ENCODE measurements at regions not wholly inside any gene's neighbourhood (a gene's known extent, or its start where the extent isn't known, plus 50 kb on each side); places are given as distances from the start of the nearest gene placed in this dataset.

DNA sequence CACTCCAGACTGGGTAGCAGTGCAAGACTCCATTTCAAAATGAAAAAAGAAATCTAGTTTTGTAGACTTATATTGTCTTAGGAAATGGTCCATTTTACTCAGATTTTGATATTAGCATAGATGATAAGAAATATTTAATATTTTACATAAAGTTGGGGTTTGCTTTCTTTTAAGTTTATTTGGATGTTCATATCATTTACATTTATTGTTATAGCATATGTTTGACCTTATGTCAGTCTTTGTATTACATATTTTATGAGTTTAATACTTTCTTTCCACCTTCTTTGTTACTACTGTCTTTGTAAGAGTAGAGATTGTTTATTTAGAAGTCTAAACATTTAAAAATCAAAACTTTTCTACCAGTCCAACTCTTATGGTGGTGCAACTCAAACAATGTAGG lies 162.7 kb upstream of the OTX2 start:
- TF ChIP-seq ZNF416 (CRISPR knock-in tag; IDR thresholded peaks at IDR 0.05) (no peak), ELF4 (CRISPR knock-in tag; IDR thresholded peaks at IDR 0.05; ENCODE audit: low read depth) (no peak), RELA (CRISPR knock-in tag; IDR thresholded peaks at IDR 0.05; ENCODE audit: borderline replicate concordance) (no peak), MYBL2 (CRISPR knock-in tag; IDR thresholded peaks at IDR 0.05) (no peak), ZNF263 (CRISPR knock-in tag; IDR thresholded peaks at IDR 0.05; ENCODE audit: low read depth) (no peak)
- TF ChIP-seq, protein P1, sequence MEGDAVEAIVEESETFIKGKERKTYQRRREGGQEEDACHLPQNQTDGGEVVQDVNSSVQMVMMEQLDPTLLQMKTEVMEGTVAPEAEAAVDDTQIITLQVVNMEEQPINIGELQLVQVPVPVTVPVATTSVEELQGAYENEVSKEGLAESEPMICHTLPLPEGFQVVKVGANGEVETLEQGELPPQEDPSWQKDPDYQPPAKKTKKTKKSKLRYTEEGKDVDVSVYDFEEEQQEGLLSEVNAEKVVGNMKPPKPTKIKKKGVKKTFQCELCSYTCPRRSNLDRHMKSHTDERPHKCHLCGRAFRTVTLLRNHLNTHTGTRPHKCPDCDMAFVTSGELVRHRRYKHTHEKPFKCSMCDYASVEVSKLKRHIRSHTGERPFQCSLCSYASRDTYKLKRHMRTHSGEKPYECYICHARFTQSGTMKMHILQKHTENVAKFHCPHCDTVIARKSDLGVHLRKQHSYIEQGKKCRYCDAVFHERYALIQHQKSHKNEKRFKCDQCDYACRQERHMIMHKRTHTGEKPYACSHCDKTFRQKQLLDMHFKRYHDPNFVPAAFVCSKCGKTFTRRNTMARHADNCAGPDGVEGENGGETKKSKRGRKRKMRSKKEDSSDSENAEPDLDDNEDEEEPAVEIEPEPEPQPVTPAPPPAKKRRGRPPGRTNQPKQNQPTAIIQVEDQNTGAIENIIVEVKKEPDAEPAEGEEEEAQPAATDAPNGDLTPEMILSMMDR (IDR thresholded peaks at IDR 0.05), result no peak

Data from WTC11 (cell line).